Posterior vena cava (tissue), 2 donors: ENCODE measurements at regions not wholly inside any gene's neighbourhood (a gene's known extent, or its start where the extent isn't known, plus 50 kb on each side); places are given as distances from the start of the nearest gene placed in this dataset.
"Not testable (repeated sequence)": the region's sequence is repeated elsewhere in the genome, so short reads cannot be mapped to it uniquely, and the experiment has no call there.

ENCODE experiments used
- DNase-seq: peaks from one replicate; pipeline ENCODE4 v3.0.0-alpha.2; 2020; ENCODE audit warnings: low spot score
- intact Hi-C, 2 donors: fragments of 100-400 bp; cut with DNase I; formaldehyde crosslinking; loops; one replicate each; pipeline versions ENCODE4 v1.14.1 to v1.14.2; 2022 to 2023
- donor health status: DM: yes; HTN: yes; CAD: no.
- donor health status: DM: yes; HTN: yes; CAD: no.

DNA sequence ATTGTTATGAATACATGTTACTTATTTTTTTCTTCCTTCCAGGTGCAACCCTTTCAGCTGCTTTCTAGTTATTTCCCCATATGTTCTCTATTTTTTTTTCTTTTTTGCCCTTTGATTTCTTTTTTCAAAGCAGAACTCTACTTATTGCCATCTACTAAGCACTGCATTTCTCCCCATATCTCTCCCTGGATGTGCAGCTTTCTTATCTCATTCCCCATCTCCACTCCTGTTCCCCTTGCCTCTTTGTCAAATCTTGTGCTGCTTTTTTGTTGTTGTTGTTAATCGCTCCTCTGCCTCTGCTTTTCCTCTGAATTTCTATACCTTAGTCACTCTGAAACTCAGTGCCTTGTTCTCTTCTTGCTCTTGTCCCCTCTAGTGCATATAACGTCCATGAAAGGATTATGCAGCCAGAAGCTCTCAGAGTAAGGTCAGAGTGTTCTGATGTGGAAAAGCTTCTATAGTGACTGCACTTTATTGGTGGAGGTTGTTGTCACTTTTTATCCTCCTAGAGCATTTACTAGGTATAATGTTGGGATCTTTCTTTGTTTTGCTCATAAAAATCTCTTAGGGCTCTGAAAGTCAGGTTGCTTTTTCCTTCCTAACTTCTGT, 51.1 kb upstream of the JADE1 start:
- intact Hi-C loops, result no loop called here
- no peak for DNase-seq

DNA sequence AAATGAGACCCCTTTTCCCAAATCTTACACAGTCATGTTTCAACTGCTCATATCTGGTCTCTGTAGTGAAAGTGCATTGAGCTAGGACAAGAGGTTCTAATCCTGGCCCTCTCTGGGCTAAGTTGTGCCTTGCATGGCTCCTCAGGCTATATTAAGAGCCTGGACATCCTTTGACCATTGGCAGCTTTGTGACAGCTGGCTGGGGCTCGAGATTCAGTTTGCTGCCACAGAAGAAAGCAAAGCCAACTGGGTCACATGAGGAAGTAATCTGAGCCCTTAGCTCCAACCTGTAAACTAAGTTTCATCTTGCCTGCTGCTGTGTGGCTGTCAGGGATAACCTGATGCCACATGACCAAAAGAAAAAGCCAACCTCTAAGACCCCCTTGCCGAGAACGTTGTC, 51.8 kb upstream of the JADE1 start:
- intact Hi-C loops, result no loop called here
- no peak for DNase-seq

DNA sequence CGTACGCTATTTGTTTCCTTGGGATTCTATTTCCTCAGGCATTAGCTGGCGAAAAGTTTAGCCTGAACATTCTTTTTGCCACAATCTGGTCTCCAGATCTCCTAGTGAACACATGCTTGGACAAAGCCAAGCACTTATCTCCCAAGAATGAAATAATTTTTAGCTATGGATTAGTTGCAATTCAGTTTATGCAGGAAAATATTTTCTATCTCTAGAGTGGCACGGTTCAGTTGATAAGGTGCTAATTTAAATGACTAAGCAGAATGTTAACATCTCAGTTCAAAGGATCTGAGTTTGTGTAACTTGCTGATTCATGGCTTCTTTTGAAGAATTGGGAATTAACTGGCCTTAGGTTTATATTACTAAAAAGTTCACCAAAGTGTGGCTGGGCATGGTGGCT, 58.1 kb upstream of the JADE1 start:
- DNase-seq, result no peak
- intact Hi-C loops, result no loop called here

DNA sequence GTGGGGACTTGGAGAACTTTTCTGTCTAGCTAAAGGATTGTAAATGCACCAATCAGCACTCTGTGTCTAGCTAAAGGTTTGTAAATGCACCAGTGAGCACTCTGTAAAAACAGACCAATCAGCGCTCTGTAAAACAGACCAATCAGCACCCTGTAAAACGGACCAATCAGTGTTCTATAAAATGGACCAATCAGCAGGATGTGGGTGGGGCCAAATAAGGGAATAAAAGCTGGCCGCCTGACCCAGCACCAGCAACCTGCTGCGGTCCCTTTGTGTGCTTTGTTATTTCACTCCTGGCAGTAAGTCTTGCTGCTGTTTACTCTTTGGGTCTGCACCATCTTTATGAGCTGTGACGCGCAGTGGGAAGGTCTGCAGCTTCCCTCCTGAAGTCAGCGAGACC, 67.8 kb upstream of the JADE1 start:
- DNase-seq, result not testable (repeated sequence)
- intact Hi-C loops, result loop anchor here in 1 of 2 donors (5.0 kb wide), 1 partner anchor 889 kb away; no protein-coding TSS in a partner anchor

DNA sequence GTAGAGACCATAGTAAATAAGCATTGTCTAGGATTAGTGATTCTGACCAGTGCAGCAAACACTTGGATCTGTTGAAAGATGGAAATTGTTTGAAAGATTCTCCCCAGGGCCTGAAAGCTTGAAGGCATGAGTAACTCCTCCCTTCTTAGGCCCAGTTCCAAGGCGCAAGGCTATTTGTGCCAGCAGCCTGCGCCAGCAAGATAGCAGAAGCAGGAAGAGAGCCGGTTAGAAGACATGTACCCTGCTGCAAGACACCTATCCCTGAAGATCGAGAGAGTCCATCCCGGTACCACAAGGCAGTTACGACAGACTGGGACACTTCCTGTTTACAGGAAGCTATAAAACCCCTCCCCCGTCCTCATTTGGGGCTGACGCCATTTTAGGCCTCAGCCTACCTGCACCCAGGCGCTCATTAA, 72.4 kb upstream of the JADE1 start:
- intact Hi-C loops, result no loop called here

DNA sequence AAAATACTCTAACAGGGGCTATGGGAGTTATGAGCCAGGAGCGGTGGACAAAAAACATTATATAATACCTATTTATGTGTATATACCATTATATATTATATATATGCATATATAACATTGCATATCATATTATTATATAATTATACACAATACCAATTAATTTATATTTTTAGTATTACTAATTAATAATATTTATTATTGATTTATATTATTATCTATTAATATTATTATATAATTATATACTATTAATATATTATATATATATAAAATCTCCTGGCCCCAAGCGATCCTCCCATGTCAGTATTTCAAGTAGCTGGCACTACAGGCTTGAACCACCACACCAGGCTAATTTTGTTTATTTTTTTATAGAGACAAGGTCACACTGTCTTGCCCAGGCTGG, 73.8 kb upstream of the JADE1 start:
- intact Hi-C loops, result no loop called here
- DNase-seq, result no peak

More for the DNA sequence above, 72.4 kb upstream of the JADE1 start:
- DNase-seq, result no peak

DNA sequence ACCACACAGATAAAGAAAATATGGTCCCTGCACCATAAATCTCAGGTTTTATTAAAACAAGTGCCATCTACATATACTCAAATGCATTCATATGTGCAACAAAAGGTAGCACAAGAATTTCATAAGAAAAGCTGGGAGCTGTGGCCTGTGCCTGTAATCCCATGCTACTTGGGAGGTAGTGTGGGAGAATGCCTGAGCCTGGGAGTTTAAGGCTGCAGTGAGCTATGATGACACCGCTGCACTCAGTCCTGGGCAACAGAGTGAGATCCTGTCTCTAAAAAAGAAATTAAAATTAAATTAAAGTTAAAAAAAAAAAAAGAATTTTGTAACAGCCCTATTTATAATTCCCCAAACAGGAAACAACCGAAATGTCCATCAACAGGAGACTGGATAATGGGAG, 81.3 kb upstream of the JADE1 start:
- no peak for DNase-seq
- intact Hi-C loops, result no loop called here

DNA sequence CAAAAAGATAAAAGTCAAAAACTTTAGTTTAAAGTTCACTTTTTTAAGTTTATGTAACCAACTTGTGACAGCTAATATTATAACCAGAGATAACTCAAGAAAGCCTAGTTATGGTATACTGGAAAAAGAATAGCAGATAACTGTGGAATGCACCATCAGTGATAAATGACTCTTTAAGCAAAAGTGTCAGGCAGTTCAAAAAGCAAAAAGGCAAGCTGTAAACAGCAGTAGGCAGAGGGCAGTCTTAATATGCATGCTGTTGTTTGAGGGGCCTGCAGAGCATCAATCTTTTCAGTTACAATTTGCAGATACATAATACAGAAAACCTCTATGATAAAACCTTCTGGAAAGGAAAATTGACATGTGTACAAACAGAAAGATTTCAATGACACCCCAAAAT, 81.8 kb upstream of the JADE1 start:
- intact Hi-C loops, result no loop called here
- DNase-seq, result no peak

DNA sequence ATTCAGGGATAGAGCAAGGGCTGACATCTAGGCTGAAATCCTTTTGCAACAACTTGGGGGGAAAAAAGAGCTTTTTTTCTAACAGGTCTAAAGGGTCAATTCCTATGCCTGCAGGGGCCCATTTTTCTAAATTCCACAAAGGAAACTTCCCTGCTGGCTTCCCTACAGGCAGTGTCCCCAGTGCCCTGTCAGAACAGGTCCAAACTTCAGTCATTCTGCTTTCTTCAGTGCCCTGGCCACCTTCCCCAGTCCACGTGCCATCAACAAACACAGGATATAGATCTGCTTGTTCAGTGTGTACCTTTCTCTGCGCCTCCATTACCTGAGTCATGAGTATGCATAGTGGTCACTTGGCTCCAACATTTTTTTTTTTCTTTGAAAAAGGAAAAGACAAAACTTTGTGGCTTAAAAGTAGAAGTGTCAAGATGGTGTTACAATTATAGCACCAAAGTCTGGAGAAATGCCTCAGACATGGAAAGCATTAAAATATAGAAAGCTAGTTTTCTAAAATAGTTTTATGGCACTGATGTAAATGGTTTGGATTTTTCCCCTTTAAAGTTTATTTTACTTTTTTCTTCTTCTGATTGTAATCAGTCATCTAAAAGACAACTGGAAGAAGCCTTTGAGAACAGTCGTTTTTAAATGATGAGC, 84.0 kb upstream of the JADE1 start:
- intact Hi-C loops, result no loop called here
- no peak for DNase-seq

DNA sequence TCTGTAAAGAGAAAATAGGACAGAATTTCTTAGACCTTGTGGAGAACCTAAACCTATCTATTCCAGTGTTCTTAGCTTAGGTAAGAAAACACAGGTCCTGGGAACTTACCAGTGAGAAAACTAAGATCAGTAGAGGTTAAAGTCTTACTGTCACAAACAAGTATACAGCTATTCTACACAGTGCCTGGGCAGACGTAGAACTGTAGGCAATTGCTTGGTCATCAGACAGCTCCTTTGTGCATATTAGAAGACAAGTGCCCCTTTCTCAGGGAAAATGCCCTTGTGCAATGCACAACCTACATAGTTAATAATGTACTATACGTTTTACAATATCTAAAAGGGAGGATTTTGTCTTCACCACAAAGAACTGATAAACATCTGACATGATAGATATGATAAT, 86.6 kb upstream of the JADE1 start:
- intact Hi-C loops, result no loop called here
- DNase-seq, result no peak

DNA sequence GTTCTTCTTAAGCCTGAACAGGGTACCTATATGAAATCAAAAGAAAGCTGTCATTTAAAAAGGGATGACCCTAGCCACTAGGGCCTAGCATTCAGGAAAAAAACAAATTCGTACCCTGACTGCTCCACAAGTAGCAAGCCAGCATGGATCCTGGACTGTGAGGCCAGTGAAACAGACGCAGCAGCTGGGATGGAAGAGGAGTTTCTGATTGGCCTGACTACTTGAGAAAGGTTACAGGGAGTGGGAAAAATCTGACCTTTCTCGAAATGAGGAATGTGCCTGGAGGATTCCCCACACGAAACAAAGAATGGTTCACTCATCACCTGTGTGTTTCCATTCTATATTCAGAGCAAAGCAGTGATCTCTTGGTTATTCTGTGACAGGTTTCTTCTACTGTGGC, 87.6 kb upstream of the JADE1 start:
- intact Hi-C loops, result no loop called here
- no peak for DNase-seq

DNA sequence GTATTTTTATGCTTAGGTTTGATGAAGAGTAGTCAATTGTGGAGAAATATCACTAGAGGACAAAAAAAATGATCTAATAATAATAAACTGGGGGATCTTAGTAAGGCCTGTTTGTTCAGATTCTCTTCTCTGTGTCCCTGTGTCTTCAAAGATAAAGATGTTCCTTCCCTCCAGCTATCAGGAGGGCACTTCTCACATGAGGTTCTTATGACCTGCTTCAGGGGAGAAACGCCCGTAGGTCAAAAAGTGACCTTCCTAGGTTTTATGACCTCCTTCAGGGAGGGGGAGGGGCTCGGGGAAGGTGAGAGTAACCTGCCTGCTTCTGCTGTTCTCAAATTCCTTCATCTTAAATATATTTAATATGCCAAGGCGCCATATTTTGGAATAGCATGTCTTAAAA, 89.2 kb upstream of the JADE1 start:
- intact Hi-C loops, result no loop called here
- DNase-seq, result no peak

DNA sequence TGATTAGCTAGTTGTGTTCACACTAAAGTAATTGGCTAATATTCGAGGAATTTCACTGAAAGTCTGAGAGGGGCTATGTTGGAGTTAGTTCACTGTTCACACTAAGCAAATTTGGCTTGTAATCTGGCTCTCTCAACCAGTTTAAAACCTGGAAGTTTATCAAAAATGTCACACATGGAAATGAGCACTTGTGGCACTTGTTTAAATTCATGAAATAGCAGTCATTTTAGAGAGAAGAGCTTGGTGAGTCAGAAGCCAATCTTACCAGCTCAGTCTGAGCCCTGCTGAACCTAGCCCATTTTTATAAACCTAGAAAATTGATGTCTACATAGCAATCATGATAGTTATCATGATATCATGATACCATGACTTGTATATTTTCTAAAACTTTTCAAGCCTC, 90.7 kb upstream of the JADE1 start:
- intact Hi-C loops, result no loop called here
- DNase-seq, result no peak

DNA sequence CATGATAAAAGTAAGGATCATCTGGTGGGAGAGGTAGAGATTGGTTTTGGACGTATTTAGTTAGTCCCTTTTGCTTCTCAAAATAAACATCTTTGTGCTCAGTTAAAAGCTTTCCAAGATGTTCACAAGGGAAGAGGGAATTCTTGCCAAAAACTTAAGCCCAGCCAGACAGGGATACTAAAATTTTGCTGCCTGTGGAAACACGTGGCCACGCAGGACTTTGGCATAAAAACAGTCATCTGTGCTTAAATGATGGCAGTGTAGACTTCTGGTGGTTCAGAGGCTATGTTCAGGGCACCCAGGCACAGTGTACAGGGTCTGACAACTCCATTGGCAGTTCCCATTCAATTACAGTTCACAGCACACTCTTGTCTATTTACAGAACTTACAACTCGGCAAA, 93.2 kb upstream of the JADE1 start:
- intact Hi-C loops, result no loop called here
- no peak for DNase-seq

DNA sequence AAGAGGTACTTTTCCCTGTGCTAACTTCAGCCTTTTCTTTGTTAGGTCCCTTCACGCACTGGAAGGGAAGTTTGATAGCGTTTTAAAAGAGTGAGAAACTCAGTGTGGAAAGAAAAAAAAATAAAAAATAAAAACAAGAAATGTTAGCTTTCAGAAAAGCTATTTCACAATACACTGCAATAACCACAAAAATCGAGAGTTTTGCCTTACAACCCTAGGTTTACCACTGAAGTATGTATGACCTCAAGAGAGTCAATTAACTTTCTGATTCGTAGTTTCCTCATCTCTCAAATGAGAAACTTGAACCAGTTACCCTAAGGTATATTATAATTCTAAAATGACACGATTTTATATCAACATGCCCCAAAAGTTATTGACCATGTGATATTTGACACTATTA, 93.9 kb upstream of the JADE1 start:
- no peak for DNase-seq
- intact Hi-C loops, result no loop called here

DNA sequence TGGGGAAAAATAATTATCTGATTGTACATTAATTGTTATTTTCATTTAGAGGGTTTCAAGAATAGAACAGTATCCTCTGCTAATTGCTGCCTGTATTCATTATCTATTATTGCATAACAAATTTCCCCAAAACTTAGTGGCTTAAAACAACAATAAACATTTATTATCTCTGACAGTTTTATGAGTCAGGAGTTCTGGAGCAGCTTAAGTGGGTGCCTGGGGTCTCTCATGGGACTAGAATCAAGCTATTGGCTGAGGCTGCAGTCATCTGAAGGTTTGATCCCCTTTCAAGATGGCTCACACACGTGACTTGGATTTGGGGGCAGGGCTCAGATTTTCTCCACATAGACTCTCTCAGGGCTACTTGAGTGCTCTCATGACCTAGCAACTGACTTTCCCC, 98.1 kb upstream of the JADE1 start:
- no peak for DNase-seq
- intact Hi-C loops, result no loop called here

DNA sequence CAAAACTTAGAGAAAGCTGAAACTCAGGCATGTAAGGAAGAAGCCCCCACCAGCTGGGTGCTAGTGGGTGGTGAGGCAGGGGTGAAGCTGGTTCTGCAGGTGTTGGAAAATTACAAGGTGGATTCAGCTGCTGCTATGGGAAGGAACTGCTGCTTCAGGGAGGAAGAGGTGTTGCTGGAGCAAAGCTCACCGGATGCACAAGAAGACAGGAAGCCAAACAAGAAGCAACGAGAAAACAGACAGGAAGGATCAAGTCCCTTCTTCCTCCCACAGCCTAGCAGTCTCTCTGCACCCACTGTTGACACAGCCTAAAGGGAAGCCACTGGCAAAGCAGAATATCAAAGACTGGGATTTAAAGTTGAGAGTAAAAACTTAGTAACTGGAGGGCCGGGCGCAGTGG, 100.2 kb upstream of the JADE1 start:
- intact Hi-C loops, result no loop called here
- DNase-seq, result no peak

DNA sequence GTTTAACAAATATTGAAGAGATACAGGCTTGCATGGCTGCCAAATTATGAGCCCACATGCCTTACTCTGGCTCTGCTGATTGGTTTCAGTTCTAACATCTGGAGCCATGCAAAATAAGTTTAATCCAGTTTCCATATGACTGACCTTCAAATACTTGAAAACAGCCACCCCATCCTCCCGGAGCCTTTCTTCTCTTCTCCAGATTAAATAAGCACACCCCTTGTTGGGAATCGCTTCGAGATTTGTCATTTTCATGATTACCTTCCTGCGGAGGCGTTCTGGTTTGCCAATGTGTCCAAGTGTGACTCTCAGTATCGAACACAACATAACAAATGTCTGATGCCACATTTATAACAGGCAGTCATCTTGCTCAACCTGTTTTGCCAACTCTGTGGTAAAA, 101.6 kb upstream of the JADE1 start:
- intact Hi-C loops, result no loop called here
- no peak for DNase-seq

DNA sequence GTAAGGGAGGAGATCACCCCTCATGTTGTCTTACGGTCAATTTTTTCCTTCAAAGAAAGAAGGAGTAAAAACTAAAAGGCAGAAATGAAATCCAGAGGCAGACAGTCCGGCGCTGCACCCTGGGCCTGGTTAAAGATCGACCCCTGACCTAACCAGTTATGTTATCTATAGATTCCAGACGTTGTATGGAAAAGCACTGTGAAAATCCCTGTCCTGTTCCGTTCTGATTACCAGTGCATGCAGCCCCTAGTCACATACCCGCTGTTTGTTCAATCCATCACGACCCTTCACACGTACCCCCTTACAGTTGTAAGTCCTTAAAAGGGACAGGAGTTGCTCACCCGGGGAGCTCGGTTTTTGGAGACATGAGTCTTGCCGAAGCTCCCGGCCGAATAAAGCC, 105.6 kb upstream of the JADE1 start:
- intact Hi-C loops, result no loop called here
- no peak for DNase-seq

DNA sequence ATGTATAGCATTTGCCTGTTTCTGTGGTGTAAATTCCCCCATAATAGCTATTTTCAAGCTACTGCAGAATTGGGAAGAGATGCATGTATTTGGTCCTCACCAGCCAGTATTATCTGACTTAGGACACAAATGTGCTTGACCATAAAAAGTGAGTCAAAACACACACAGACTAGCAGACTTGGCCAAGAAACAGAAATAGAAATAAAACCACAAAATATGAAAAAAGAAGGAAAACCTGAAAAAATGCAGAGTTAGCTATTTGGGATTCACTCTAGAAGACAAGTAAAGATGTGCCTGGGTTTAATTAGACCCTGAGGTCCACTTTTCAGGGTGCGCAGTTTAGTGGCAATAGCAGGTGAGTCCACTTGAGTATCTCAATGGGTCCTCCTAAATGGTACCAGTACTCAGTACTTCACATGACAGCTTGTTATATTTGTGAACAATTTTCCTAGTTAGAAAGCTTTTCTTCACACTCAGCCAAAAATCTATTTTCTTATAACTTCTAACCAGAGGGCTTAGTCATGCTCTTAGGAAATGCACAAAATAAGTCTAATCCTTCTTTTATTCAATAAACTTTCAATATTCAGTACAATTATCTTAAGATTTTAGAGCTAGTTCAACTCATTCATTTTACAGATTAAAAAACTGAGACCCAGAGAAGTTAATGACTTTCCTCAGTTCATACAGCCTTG, 108.7 kb upstream of the JADE1 start:
- no peak for DNase-seq
- intact Hi-C loops, result no loop called here

DNA sequence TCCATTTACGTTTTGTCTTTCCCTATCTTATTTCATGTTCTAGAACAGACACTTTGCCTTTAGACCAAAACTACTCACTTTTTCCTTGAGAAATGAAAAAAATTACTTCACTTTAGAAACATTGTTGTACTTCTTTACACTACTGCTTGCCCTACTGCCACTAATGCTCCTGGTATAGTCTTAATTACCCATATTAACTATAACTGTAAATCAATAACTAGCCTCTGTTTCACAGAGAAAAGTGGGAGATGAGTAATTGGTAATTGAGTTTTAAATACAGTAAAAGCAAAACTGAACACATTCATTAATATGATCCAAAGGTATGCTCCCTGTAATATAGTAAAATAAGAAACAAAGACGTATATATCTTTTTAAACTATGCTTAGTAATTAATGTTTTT, 111.1 kb upstream of the JADE1 start:
- no peak for DNase-seq
- intact Hi-C loops, result no loop called here
